SK-N-SH (cell line): ENCODE measurements at regions not wholly inside any gene's neighbourhood (a gene's known extent, or its start where the extent isn't known, plus 50 kb on each side); places are given as distances from the start of the nearest gene placed in this dataset.

Source experiments
- CTCF ChIA-PET: fragments of 300-600, 350-600 bp; formaldehyde crosslinking; extraction: SDS; loops from one replicate; lab custom pipeline; 2021; lab: Yijun Ruan, JAX
- POLR2A ChIA-PET: fragments of 350-600 bp; sonication (Branson Sonifier 250); formaldehyde crosslinking; extraction: SDS; loops from one replicate; lab custom pipeline; 2020; ENCODE audit warnings: antibody characterized with exemption, inconsistent platforms; lab: Yijun Ruan, JAX
- DNase-seq: peaks from one replicate; pipeline ENCODE4 v3.0.0; 2012
- H2AFZ ChIP-seq: fragments of 200-600 bp; sonication (generic); 2 replicates; pipeline ENCODE4 v1.8.1; 2016; ENCODE audit warnings: antibody characterized with exemption, mild to moderate bottlenecking, low read depth
- H3F3A ChIP-seq: fragments of 200-600 bp; sonication (generic); replicated peaks from 2 replicates; pipeline ENCODE3; 2016; ENCODE audit warnings: antibody characterized with exemption, mild to moderate bottlenecking; ENCODE audit not compliant: insufficient read depth
- H3K27ac ChIP-seq, 2 experiments: fragments of 200-500 bp in 1 of 2; fragments of 200-600 bp in 1 of 2; sonication (Bioruptor generic) in 1 of 2; sonication (generic), shearing (Covaris generic) in 1 of 2; 2 replicates each; pipeline versions ENCODE4 v1.5.1 to v1.6.1; 2014 to 2016; ENCODE audit warnings: low read depth in 2 of 2, inconsistent platforms in 1 of 2, low read length in 1 of 2, mild to moderate bottlenecking in 1 of 2, mixed read lengths in 1 of 2
- H3K27me3 ChIP-seq: fragments of 200-600 bp; sonication (generic), shearing (Covaris generic); 2 replicates; pipeline ENCODE4 v1.6.1; 2016; ENCODE audit warnings: mixed run types; ENCODE audit not compliant: insufficient read depth
- H3K36me3 ChIP-seq, 2 experiments: fragments of 200-500 bp in 1 of 2; fragments of 200-600 bp in 1 of 2; sonication (Bioruptor generic) in 1 of 2; sonication (generic) in 1 of 2; replicated peaks in 1 of 2; 2 replicates each; pipeline versions ENCODE3 to v1.5.1; 2014 to 2016; ENCODE audit warnings: low read length in 1 of 2, mild to moderate bottlenecking in 1 of 2; ENCODE audit not compliant: insufficient read depth in 2 of 2, control insufficient read depth in 1 of 2
- H3K4me1 ChIP-seq, 2 experiments: fragments of 200-500 bp in 1 of 2; fragments of 200-600 bp in 1 of 2; sonication (Bioruptor generic) in 1 of 2; sonication (generic), shearing (Covaris generic) in 1 of 2; 2 replicates each; pipeline versions ENCODE4 v1.5.1 to v1.6.1; 2014 to 2016; ENCODE audit warnings: low read depth in 1 of 2, low read length in 1 of 2, mixed run types in 1 of 2; ENCODE audit not compliant: insufficient read depth in 2 of 2, control insufficient read depth in 1 of 2
- H3K4me2 ChIP-seq: fragments of 200-600 bp; sonication (generic), shearing (Covaris generic); 2 replicates; pipeline ENCODE4 v1.6.1; 2017; ENCODE audit warnings: mixed run types
- H3K4me3 ChIP-seq, 2 experiments: fragments of 200-500 bp in 1 of 2; fragments of 200-600 bp in 1 of 2; sonication (Bioruptor generic) in 1 of 2; sonication (generic), shearing (Covaris generic) in 1 of 2; 2 replicates each; pipeline versions ENCODE4 v1.5.1 to v1.8.1; 2014 to 2016; ENCODE audit warnings: low read depth in 2 of 2, inconsistent platforms in 1 of 2, low read length in 1 of 2, mild to moderate bottlenecking in 1 of 2, mixed read lengths in 1 of 2, moderate library complexity in 1 of 2
- H3K79me2 ChIP-seq: fragments of 200-600 bp; sonication (generic); 2 replicates; pipeline ENCODE4 v1.8.1; 2017; ENCODE audit warnings: mild to moderate bottlenecking; ENCODE audit not compliant: insufficient read depth
- H3K9ac ChIP-seq: fragments of 200-600 bp; sonication (generic); 2 replicates; pipeline ENCODE4 v1.6.1; 2017; ENCODE audit warnings: mixed run types
- H3K9me2 ChIP-seq: fragments of 200-600 bp; sonication (generic); 2 replicates; pipeline ENCODE4 v1.6.1; 2017; ENCODE audit warnings: mixed run types
- H3K9me3 ChIP-seq: fragments of 200-600 bp; sonication (generic); 2 replicates; pipeline ENCODE4 v1.6.1; 2017; ENCODE audit warnings: mixed run types, mild to moderate bottlenecking, moderate library complexity
- H4K20me1 ChIP-seq: fragments of 200-600 bp; sonication (generic); 2 replicates; pipeline ENCODE4 v1.6.1; 2017; ENCODE audit warnings: mild to moderate bottlenecking, mixed run types; ENCODE audit not compliant: insufficient read depth
- CHD2 ChIP-seq: fragments of 150-350 bp; IDR thresholded peaks from 2 replicates; pipeline ENCODE4 v1.6.1; 2018; ENCODE audit warnings: low read length; ENCODE audit not compliant: partially characterized antibody
- EP300 ChIP-seq, 2 experiments: IDR thresholded peaks; 2 replicates each; pipeline versions ENCODE4 v1.4.0 to v1.6.1; 2012; ENCODE audit warnings: borderline replicate concordance in 1 of 2, low read depth in 1 of 2, low read length in 1 of 2
- EZH2phosphoT487 ChIP-seq: fragments of 200-600 bp; sonication (generic); IDR thresholded peaks from 2 replicates; pipeline ENCODE4 v1.6.1; 2017; ENCODE audit warnings: low read depth, mixed run types, mild to moderate bottlenecking, antibody characterized with exemption, moderate library complexity, borderline replicate concordance
- FOSL2 ChIP-seq: IDR thresholded peaks from 2 replicates; pipeline ENCODE4 v1.4.0; 2012; ENCODE audit warnings: low read depth, mild to moderate bottlenecking, moderate library complexity, borderline replicate concordance
- FOXJ3 ChIP-seq: sonication (generic); formaldehyde crosslinking; IDR thresholded peaks from 2 replicates; pipeline ENCODE4 v1.5.1; 2020; ENCODE audit warnings: mild to moderate bottlenecking, missing genetic modification reagents
- FOXM1 ChIP-seq: IDR thresholded peaks from 2 replicates; pipeline ENCODE4 v1.4.0; 2012; ENCODE audit warnings: low read depth, mild to moderate bottlenecking
- GATA2 ChIP-seq: sonication (generic); formaldehyde crosslinking; IDR thresholded peaks from 2 replicates; pipeline ENCODE4 v1.5.0; 2020; ENCODE audit warnings: mild to moderate bottlenecking, missing genetic modification reagents
- JUND ChIP-seq: IDR thresholded peaks from 2 replicates; pipeline ENCODE4 v1.4.0; 2012
- MAX ChIP-seq: IDR thresholded peaks from 2 replicates; pipeline ENCODE4 v1.4.0; 2012; ENCODE audit warnings: low read depth
- NRF1 ChIP-seq: IDR thresholded peaks from 2 replicates; pipeline ENCODE4 v1.6.1; 2012; ENCODE audit warnings: low read depth, mild to moderate bottlenecking, low read length
- PBX3 ChIP-seq: IDR thresholded peaks from 2 replicates; pipeline ENCODE4; 2012
- RAD21 ChIP-seq: IDR thresholded peaks from 2 replicates; pipeline ENCODE4 v1.6.1; 2012; ENCODE audit warnings: mild to moderate bottlenecking, low read length
- RCOR1 ChIP-seq: fragments of 150-350 bp; IDR thresholded peaks from 2 replicates; pipeline ENCODE4 v1.6.1; 2017; ENCODE audit warnings: antibody characterized with exemption, low read length
- REST ChIP-seq: IDR thresholded peaks from 2 replicates; pipeline ENCODE4 v1.6.1; 2012; ENCODE audit warnings: mild to moderate bottlenecking, low read depth, low read length, moderate library complexity
- TAF1 ChIP-seq: IDR thresholded peaks from 2 replicates; pipeline ENCODE4 v1.6.1; 2012; ENCODE audit warnings: low read depth, mild to moderate bottlenecking, low read length, moderate library complexity, borderline replicate concordance
- TEAD4 ChIP-seq: IDR thresholded peaks from 2 replicates; pipeline ENCODE4 v1.4.0; 2012; ENCODE audit warnings: mild to moderate bottlenecking, borderline replicate concordance; ENCODE audit not compliant: insufficient read depth
- USF2 ChIP-seq: fragments of 150-350 bp; IDR thresholded peaks from 2 replicates; pipeline ENCODE4 v1.6.1; 2017; ENCODE audit warnings: antibody characterized with exemption, low read length, low read depth, borderline replicate concordance
- YY1 ChIP-seq: IDR thresholded peaks from 2 replicates; pipeline ENCODE4 v1.4.0; 2012; ENCODE audit warnings: low read depth, mild to moderate bottlenecking
- ZBTB33 ChIP-seq: IDR thresholded peaks from 2 replicates; pipeline ENCODE4 v1.4.0; 2012; ENCODE audit warnings: low read depth, borderline replicate concordance
- WGBS: methylation state at CpG from one replicate; pipeline ENCODE4 v1.1.6; 2017; ENCODE audit warnings: low lambda C conversion rate; 5-methylcytosine and 5-hydroxymethylcytosine counted together

GRCh38 chr13:90436697-90437096, 910.8 kb upstream of the MIR17HG start:
- Histone ChIP-seq H3K4me1 (no peaks in the 10 kb centered on the region; a peak in 1 of 4 replicates), H3K9ac (no peak overlapping the region), H3K79me2 (no peaks in the 10 kb centered on the region), H3K27me3 (no peaks in the 10 kb centered on the region), H3K9me3 (no peaks in the 10 kb centered on the region), H3F3A (no peaks in the 10 kb centered on the region), H2AFZ (no peak overlapping the region), H3K36me3 (no peaks in the 10 kb centered on the region), H3K4me2 (no peak overlapping the region), H3K27ac (no peak overlapping the region), H3K4me3 (no peak overlapping the region), H3K9me2 (no peaks in the 10 kb centered on the region), H4K20me1 (no peaks in the 10 kb centered on the region)
- TF ChIP-seq YY1 (no peak), JUND (no peak), TEAD4 (no peak), RAD21 (no peak), TAF1 (no peak), GATA2 (no peak), FOXJ3 (no peak), ZBTB33 (no peak), FOXM1 (no peak)
- no peak for DNase-seq
- CTCF ChIA-PET, result no interaction called here
- POLR2A ChIA-PET, result no interaction called here
- 94% methylated on average over 4 of the region's 4 CpGs for WGBS

GRCh38 chr13:90438576-90438975, 908.9 kb upstream of the MIR17HG start:
- Histone ChIP-seq H3K36me3 (no peaks in the 10 kb centered on the region), H4K20me1 (no peaks in the 10 kb centered on the region), H3K4me1 (no peaks in the 10 kb centered on the region; a peak in 1 of 4 replicates), H3F3A (no peaks in the 10 kb centered on the region), H3K4me3 (no peak overlapping the region), H3K27me3 (no peaks in the 10 kb centered on the region), H3K9me3 (no peaks in the 10 kb centered on the region), H2AFZ (no peak overlapping the region), H3K9ac (no peak overlapping the region), H3K79me2 (no peaks in the 10 kb centered on the region), H3K4me2 (no peak overlapping the region), H3K9me2 (no peaks in the 10 kb centered on the region), H3K27ac (no peak overlapping the region)
- ChIA-PET POLR2A (no interaction called here), CTCF (no interaction called here)
- no peak for DNase-seq
- 83% methylated on average over 3 of the region's 3 CpGs for whole genome bisulfite sequencing
- TF ChIP-seq EP300 (IDR thresholded peaks at IDR 0.05; ENCODE audit: borderline replicate concordance in 1 of 2, low read depth in 1 of 2, low read length in 1 of 2), result no peak
- no peak for TF ChIP-seq CHD2
- no peak for TF ChIP-seq REST
- TF ChIP-seq FOSL2, result no peak
- TF ChIP-seq RCOR1, result no peak
- no peak for TF ChIP-seq USF2
- TF ChIP-seq JUND, result no peak
- no peak for TF ChIP-seq NRF1
- no peak for TF ChIP-seq MAX
- TF ChIP-seq TAF1, result no peak
- no peak for TF ChIP-seq EZH2phosphoT487
- no peak for TF ChIP-seq PBX3
- no peak for TF ChIP-seq YY1
